ENCODE measurements at regions not wholly inside any gene's neighbourhood (a gene's known extent, or its start where the extent isn't known, plus 50 kb on each side); places are given as distances from the start of the nearest gene placed in this dataset.
A peak's percentile ranks its signal among the peaks of the same experiment; 100 is the strongest.

GRCh38 chr6:26260725-26261490 lies 104.1 kb upstream of the BTN3A2 start:
- Mint-ChIP-seq H3K9me3 (ENCODE audit: low read depth) (no peaks in the 10 kb centered on the region), H3K27ac (no peak overlapping the region), H3K36me3 (peaks cover 4% of the 10 kb centered on the region), H3K4me1 (ENCODE audit: low read depth) (no peaks in the 10 kb centered on the region), H3K27me3 (no peaks in the 10 kb centered on the region), H3K4me3 (no peak overlapping the region)

GRCh38 chr6:26264547-26264946 lies 100.5 kb upstream of the BTN3A2 start:
- Mint-ChIP-seq H3K4me3 (no peak overlapping the region), H3K9me3 (ENCODE audit: low read depth) (no peaks in the 10 kb centered on the region), H3K36me3 (peaks cover 3% of the 10 kb centered on the region), H3K27me3 (no peaks in the 10 kb centered on the region), H3K27ac (no peak overlapping the region), H3K4me1 (ENCODE audit: low read depth) (no peaks in the 10 kb centered on the region)

- Mint-ChIP-seq H3K27ac (no peak overlapping the region), H3K4me3 (no peak overlapping the region), H3K27me3 (no peaks in the 10 kb centered on the region)
Measured at GRCh38 chr6:26267083-26267589, 97.9 kb upstream of the BTN3A2 start.

GRCh38 chr6:26268659-26269402 lies 96.2 kb upstream of the BTN3A2 start:
- H3K4me3 Mint-ChIP-seq: no peak overlapping the region
- peaks cover 22% of the 10 kb centered on the region for H3K4me1 Mint-ChIP-seq (ENCODE audit: low read depth)
- no peak overlapping the region for H3K27ac Mint-ChIP-seq
- H3K9me3 Mint-ChIP-seq (ENCODE audit: low read depth): no peaks in the 10 kb centered on the region
- H3K27me3 Mint-ChIP-seq: no peaks in the 10 kb centered on the region
- H3K36me3 Mint-ChIP-seq: no peaks in the 10 kb centered on the region

More at GRCh38 chr6:26267083-26267589, 97.9 kb upstream of the BTN3A2 start:
- no peaks in the 10 kb centered on the region for H3K36me3 Mint-ChIP-seq
- H3K9me3 Mint-ChIP-seq (ENCODE audit: low read depth): no peaks in the 10 kb centered on the region
- peaks cover 19% of the 10 kb centered on the region for H3K4me1 Mint-ChIP-seq (ENCODE audit: low read depth)

- Mint-ChIP-seq H3K4me3 (no peak overlapping the region), H3K27me3 (no peaks in the 10 kb centered on the region), H3K36me3 (no peaks in the 10 kb centered on the region), H3K27ac (no peak overlapping the region), H3K4me1 (ENCODE audit: low read depth) (peaks cover 22% of the 10 kb centered on the region), H3K9me3 (ENCODE audit: low read depth) (no peaks in the 10 kb centered on the region)
Measured at GRCh38 chr6:26269531-26270485, 95.2 kb upstream of the BTN3A2 start.

- Mint-ChIP-seq H3K9me3 (ENCODE audit: low read depth) (no peaks in the 10 kb centered on the region), H3K36me3 (no peaks in the 10 kb centered on the region), H3K27me3 (no peaks in the 10 kb centered on the region), H3K27ac (no peak overlapping the region), H3K4me1 (ENCODE audit: low read depth) (peaks cover 22% of the 10 kb centered on the region), H3K4me3 (no peak overlapping the region)
Measured at GRCh38 chr6:26270486-26270861, 94.5 kb upstream of the BTN3A2 start.

- Mint-ChIP-seq H3K36me3 (no peaks in the 10 kb centered on the region), H3K4me1 (ENCODE audit: low read depth) (peaks cover 22% of the 10 kb centered on the region), H3K9me3 (ENCODE audit: low read depth) (no peaks in the 10 kb centered on the region), H3K4me3 (no peak overlapping the region), H3K27me3 (no peaks in the 10 kb centered on the region), H3K27ac (peak overlapping the region; percentile 92)
Measured at GRCh38 chr6:26270903-26271667, 93.9 kb upstream of the BTN3A2 start.

GRCh38 chr6:26271668-26272024 lies 93.4 kb upstream of the BTN3A2 start:
- peak overlapping the region; percentile 92 for H3K27ac Mint-ChIP-seq
- peaks cover 22% of the 10 kb centered on the region for H3K4me1 Mint-ChIP-seq (ENCODE audit: low read depth)
- no peaks in the 10 kb centered on the region for H3K36me3 Mint-ChIP-seq
- no peaks in the 10 kb centered on the region for H3K9me3 Mint-ChIP-seq (ENCODE audit: low read depth)
- no peaks in the 10 kb centered on the region for H3K27me3 Mint-ChIP-seq
- no peak overlapping the region for H3K4me3 Mint-ChIP-seq

GRCh38 chr6:26272171-26272637 lies 92.8 kb upstream of the BTN3A2 start:
- H3K4me1 Mint-ChIP-seq (ENCODE audit: low read depth): peaks cover 22% of the 10 kb centered on the region
- no peaks in the 10 kb centered on the region for H3K36me3 Mint-ChIP-seq
- no peaks in the 10 kb centered on the region for H3K9me3 Mint-ChIP-seq (ENCODE audit: low read depth)
- H3K27me3 Mint-ChIP-seq: no peaks in the 10 kb centered on the region
- H3K4me3 Mint-ChIP-seq: no peak overlapping the region
- no peak overlapping the region for H3K27ac Mint-ChIP-seq

- H3K4me1 Mint-ChIP-seq (ENCODE audit: low read depth): peaks cover 22% of the 10 kb centered on the region
- no peaks in the 10 kb centered on the region for H3K36me3 Mint-ChIP-seq
- H3K27me3 Mint-ChIP-seq: no peaks in the 10 kb centered on the region
- H3K27ac Mint-ChIP-seq: no peak overlapping the region
- no peaks in the 10 kb centered on the region for H3K9me3 Mint-ChIP-seq (ENCODE audit: low read depth)
- no peak overlapping the region for H3K4me3 Mint-ChIP-seq
Measured at GRCh38 chr6:26273673-26274588, 91.1 kb upstream of the BTN3A2 start.

- Mint-ChIP-seq H3K4me3 (no peak overlapping the region), H3K27ac (no peak overlapping the region), H3K27me3 (no peaks in the 10 kb centered on the region), H3K36me3 (no peaks in the 10 kb centered on the region), H3K4me1 (ENCODE audit: low read depth) (peaks cover 16% of the 10 kb centered on the region), H3K9me3 (ENCODE audit: low read depth) (no peaks in the 10 kb centered on the region)
Measured at GRCh38 chr6:26275663-26276062, 89.3 kb upstream of the BTN3A2 start.

- H3K36me3 Mint-ChIP-seq: no peaks in the 10 kb centered on the region
- no peaks in the 10 kb centered on the region for H3K27me3 Mint-ChIP-seq
- no peak overlapping the region for H3K4me3 Mint-ChIP-seq
- peaks cover 5% of the 10 kb centered on the region for H3K4me1 Mint-ChIP-seq (ENCODE audit: low read depth)
- no peak overlapping the region for H3K27ac Mint-ChIP-seq
- no peaks in the 10 kb centered on the region for H3K9me3 Mint-ChIP-seq (ENCODE audit: low read depth)
Measured at GRCh38 chr6:26276841-26277648, 88.0 kb upstream of the BTN3A2 start.

- no peaks in the 10 kb centered on the region for H3K9me3 Mint-ChIP-seq (ENCODE audit: low read depth)
- H3K4me3 Mint-ChIP-seq: no peak overlapping the region
- no peaks in the 10 kb centered on the region for H3K36me3 Mint-ChIP-seq
- H3K27me3 Mint-ChIP-seq: no peaks in the 10 kb centered on the region
- no peak overlapping the region for H3K27ac Mint-ChIP-seq
- H3K4me1 Mint-ChIP-seq (ENCODE audit: low read depth): peaks cover 13% of the 10 kb centered on the region
Measured at GRCh38 chr6:26278536-26278935, 86.5 kb upstream of the BTN3A2 start.

Measured in activated naive CD8-positive, alpha-beta T cell (primary cell).